OCI-LY1 (cell line): ENCODE measurements at regions not wholly inside any gene's neighbourhood (a gene's known extent, or its start where the extent isn't known, plus 50 kb on each side); places are given as distances from the start of the nearest gene placed in this dataset.

Experiments
- EZH2 ChIP-seq: fragments of 200-600 bp; sonication (generic), shearing (Covaris generic); IDR thresholded peaks from 2 replicates; pipeline ENCODE4 v1.8.0; 2017; ENCODE audit warnings: borderline replicate concordance, mixed run types, mild to moderate bottlenecking, antibody characterized with exemption, low read length, moderate library complexity, mixed read lengths
- TF ChIP-seq, protein P1 (sequence below): fragments of 200-600 bp; sonication (generic), shearing (Covaris generic); IDR thresholded peaks from 2 replicates; pipeline ENCODE4 v1.5.1; 2017; ENCODE audit warnings: mild to moderate bottlenecking, antibody characterized with exemption, low read length, moderate library complexity, mixed read lengths

DNA sequence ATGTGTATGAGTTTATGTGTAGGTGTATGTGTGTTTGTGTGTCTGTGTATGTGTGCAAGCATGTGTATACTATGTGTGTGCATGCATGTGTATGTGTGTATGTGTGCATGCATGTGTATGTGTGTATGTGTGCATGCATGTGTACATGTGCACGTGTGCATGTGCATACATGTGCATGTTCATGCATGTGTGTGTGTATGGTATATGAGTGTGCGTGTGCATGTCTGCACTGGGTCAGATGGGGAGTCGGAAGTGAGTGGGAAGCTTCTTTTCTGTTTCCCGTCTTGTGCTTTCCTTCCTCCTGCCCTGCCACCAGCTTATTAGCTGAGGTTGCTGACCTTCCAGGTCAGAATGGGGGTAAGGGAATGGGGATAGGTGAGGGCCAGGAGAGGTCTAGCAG lies 174.7 kb downstream of the MAP2K4 start:
- TF ChIP-seq, protein P1, sequence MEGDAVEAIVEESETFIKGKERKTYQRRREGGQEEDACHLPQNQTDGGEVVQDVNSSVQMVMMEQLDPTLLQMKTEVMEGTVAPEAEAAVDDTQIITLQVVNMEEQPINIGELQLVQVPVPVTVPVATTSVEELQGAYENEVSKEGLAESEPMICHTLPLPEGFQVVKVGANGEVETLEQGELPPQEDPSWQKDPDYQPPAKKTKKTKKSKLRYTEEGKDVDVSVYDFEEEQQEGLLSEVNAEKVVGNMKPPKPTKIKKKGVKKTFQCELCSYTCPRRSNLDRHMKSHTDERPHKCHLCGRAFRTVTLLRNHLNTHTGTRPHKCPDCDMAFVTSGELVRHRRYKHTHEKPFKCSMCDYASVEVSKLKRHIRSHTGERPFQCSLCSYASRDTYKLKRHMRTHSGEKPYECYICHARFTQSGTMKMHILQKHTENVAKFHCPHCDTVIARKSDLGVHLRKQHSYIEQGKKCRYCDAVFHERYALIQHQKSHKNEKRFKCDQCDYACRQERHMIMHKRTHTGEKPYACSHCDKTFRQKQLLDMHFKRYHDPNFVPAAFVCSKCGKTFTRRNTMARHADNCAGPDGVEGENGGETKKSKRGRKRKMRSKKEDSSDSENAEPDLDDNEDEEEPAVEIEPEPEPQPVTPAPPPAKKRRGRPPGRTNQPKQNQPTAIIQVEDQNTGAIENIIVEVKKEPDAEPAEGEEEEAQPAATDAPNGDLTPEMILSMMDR: no peak
- no peak for TF ChIP-seq EZH2
